ENCODE measurements at regions not wholly inside any gene's neighbourhood (a gene's known extent, or its start where the extent isn't known, plus 50 kb on each side); places are given as distances from the start of the nearest gene placed in this dataset.

DNA sequence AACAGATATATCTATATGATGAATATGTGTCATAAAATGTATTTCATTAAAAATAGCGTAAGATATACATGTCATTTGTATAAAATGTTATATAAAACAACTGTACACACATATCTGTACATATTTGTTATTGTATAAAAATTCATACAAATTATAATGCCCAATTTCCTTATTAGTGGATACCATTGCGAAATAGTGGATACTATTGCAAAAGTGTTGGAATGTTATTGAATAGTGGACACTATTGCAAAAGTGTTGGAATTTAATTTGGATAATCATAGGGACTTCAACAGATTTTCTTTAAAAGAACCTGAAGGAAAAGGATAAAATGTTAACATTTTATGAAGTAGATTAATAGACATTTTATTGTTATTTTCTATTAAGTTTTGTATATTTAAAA is 487.4 kb downstream of the HAO1 start:
- TF ChIP-seq, protein P1, sequence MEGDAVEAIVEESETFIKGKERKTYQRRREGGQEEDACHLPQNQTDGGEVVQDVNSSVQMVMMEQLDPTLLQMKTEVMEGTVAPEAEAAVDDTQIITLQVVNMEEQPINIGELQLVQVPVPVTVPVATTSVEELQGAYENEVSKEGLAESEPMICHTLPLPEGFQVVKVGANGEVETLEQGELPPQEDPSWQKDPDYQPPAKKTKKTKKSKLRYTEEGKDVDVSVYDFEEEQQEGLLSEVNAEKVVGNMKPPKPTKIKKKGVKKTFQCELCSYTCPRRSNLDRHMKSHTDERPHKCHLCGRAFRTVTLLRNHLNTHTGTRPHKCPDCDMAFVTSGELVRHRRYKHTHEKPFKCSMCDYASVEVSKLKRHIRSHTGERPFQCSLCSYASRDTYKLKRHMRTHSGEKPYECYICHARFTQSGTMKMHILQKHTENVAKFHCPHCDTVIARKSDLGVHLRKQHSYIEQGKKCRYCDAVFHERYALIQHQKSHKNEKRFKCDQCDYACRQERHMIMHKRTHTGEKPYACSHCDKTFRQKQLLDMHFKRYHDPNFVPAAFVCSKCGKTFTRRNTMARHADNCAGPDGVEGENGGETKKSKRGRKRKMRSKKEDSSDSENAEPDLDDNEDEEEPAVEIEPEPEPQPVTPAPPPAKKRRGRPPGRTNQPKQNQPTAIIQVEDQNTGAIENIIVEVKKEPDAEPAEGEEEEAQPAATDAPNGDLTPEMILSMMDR (IDR thresholded peaks at IDR 0.05): no peak
- peaks cover 40% of the 10 kb centered on the region for H3K9me3 Mint-ChIP-seq
- no peak overlapping the region for H3K27ac Mint-ChIP-seq
- DNase-seq: no peak
- no peak overlapping the region for H3K4me3 Mint-ChIP-seq
- H3K27me3 Mint-ChIP-seq (ENCODE audit: insufficient read depth): no peaks in the 10 kb centered on the region
- H3K4me1 Mint-ChIP-seq (ENCODE audit: low read depth): no peaks in the 10 kb centered on the region
- no peaks in the 10 kb centered on the region for H3K36me3 Mint-ChIP-seq (ENCODE audit: low read depth)

DNA sequence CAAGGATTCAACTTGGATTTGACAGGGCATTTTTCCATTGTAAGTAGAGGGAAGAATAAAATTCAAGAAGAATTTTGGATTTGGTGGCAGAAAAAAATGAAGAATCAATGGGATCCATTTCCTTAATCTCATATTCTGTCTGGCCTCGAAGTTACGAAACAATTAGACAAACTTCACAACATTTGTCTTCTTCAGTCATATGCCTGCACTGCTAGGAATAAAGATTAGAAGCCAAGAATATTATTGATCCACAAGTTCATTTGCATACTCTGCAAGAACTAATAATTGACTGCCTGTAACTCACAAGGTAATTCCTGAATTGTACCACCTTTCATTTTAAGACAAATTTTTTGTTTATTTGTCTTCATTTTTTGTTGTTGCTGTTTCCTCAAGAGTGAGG is 486.2 kb downstream of the HAO1 start:
- no peak for DNase-seq
- Mint-ChIP-seq H3K36me3 (ENCODE audit: low read depth) (no peaks in the 10 kb centered on the region), H3K27me3 (ENCODE audit: insufficient read depth) (no peaks in the 10 kb centered on the region), H3K9me3 (peaks cover 42% of the 10 kb centered on the region), H3K4me1 (ENCODE audit: low read depth) (no peaks in the 10 kb centered on the region), H3K4me3 (no peak overlapping the region), H3K27ac (no peak overlapping the region)
- TF ChIP-seq, protein P1 (IDR thresholded peaks at IDR 0.05): no peak

DNA sequence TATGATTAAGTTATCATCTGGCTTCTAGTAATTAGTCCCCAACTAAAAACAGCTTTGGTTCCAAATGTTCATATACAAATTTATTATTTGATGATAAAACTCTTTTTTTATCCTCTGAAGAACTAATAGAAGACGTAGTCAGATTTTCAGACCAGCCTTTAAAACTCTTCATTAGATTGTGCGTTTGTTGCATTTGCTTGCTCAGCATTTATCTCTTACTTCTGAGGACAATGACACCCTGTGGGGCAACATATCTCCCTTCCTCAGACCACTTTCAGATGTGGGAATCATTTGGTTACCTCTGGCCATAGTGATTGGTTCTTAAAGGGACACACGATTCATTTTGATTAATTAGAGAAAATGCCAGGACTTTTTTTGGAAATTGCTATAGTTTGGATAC is 481.8 kb downstream of the HAO1 start:
- DNase-seq: no peak
- H3K27ac Mint-ChIP-seq: no peak overlapping the region
- TF ChIP-seq, protein P1 (IDR thresholded peaks at IDR 0.05): no peak
- H3K27me3 Mint-ChIP-seq (ENCODE audit: insufficient read depth): no peaks in the 10 kb centered on the region
- H3K4me1 Mint-ChIP-seq (ENCODE audit: low read depth): no peaks in the 10 kb centered on the region
- peaks cover 39% of the 10 kb centered on the region for H3K9me3 Mint-ChIP-seq
- H3K36me3 Mint-ChIP-seq (ENCODE audit: low read depth): no peaks in the 10 kb centered on the region
- no peak overlapping the region for H3K4me3 Mint-ChIP-seq

DNA sequence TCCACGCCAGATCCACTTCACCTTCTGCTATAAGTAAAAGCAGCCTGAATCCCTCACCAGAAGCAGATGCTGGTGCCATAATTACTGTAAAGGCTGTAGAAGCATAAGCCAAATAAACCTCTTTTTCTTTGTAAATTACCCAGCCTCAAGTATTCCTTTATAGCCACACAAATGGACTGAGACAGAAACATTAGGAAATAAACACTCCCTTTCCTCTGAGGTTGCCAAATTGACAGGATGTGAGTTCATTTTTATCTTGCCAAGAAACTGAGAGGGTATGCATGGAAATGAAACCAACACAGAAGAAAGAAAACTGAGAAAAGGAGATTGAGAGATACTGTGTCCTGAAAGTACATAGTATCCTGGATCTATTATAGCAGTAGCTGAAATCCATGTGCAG is 481.2 kb downstream of the HAO1 start:
- TF ChIP-seq, protein P1 (IDR thresholded peaks at IDR 0.05): no peak
- Mint-ChIP-seq H3K27me3 (ENCODE audit: insufficient read depth) (no peaks in the 10 kb centered on the region), H3K9me3 (peaks cover 37% of the 10 kb centered on the region), H3K4me1 (ENCODE audit: low read depth) (no peaks in the 10 kb centered on the region), H3K27ac (no peak overlapping the region), H3K4me3 (no peak overlapping the region), H3K36me3 (ENCODE audit: low read depth) (no peaks in the 10 kb centered on the region)
- no peak for DNase-seq

DNA sequence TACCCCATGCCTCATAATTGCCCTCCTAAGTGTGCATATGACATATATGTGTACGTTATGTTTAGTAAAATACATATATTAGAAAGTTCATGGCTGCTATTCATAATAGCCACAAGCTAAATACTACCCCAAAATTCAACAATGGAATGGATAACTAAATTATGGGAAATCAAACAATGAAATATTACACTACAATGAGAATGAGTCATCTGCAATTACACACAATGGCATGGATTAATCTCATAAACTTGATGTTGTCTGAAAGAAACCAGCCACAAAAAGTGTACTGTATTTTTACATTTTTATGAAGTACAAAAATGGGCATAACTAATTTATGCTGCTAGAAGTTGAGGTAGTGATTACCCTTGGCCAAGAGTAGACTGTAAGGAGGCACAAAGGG is 477.0 kb downstream of the HAO1 start:
- H3K9me3 Mint-ChIP-seq: peaks cover 25% of the 10 kb centered on the region
- H3K27me3 Mint-ChIP-seq (ENCODE audit: insufficient read depth): no peaks in the 10 kb centered on the region
- no peak for DNase-seq
- H3K4me3 Mint-ChIP-seq: no peak overlapping the region
- no peaks in the 10 kb centered on the region for H3K4me1 Mint-ChIP-seq (ENCODE audit: low read depth)
- no peaks in the 10 kb centered on the region for H3K36me3 Mint-ChIP-seq (ENCODE audit: low read depth)
- TF ChIP-seq, protein P1 (IDR thresholded peaks at IDR 0.05): no peak
- H3K27ac Mint-ChIP-seq: no peak overlapping the region

DNA sequence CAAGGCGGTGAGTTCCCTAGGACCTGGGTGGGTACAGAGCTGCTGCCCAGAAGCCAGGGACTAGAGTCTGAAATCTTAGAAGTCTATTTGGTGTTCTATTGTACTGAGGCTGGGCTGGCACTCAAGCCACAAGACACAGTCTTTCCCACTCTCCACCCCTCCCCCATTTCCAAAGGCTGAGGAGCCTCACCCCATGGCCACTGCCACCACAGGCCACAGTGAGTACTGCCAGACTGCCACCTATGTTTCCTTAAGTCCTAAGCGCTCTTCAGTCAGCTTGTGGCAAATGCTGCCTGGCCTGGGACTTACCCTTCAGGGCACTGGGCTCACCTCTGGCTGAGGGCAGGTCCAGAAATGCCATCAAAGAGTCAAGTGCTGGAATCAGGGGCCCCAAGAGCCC is 469.3 kb downstream of the HAO1 start:
- Mint-ChIP-seq H3K27me3 (ENCODE audit: insufficient read depth) (no peaks in the 10 kb centered on the region), H3K4me3 (no peak overlapping the region), H3K9me3 (peaks cover 43% of the 10 kb centered on the region), H3K4me1 (ENCODE audit: low read depth) (no peaks in the 10 kb centered on the region), H3K36me3 (ENCODE audit: low read depth) (no peaks in the 10 kb centered on the region), H3K27ac (no peak overlapping the region)
- DNase-seq: no peak
- TF ChIP-seq, protein P1 (IDR thresholded peaks at IDR 0.05): no peak

Measured in HFFc6 (cell line).